ENCODE measurements at regions not wholly inside any gene's neighbourhood (a gene's known extent, or its start where the extent isn't known, plus 50 kb on each side); places are given as distances from the start of the nearest gene placed in this dataset.

- no peak for TF ChIP-seq CTCF (IDR thresholded peaks at IDR 0.05; ENCODE audit: insufficient read depth, low read depth, low read length)
- H3K27me3 ChIP-seq (ENCODE audit: control insufficient read depth, insufficient read depth, low read length): no peaks in the 10 kb centered on the region
- no peaks in the 10 kb centered on the region for H3K36me3 ChIP-seq (ENCODE audit: control insufficient read depth, insufficient read depth, low read length)
- no peak for DNase-seq (ENCODE audit: low read depth)
- ChIA-PET CTCF (no interaction called here), POLR2A (no interaction called here)
- H3K4me3 ChIP-seq (ENCODE audit: low read depth, low read length): no peak overlapping the region
Measured at GRCh38 chr12:67916266-67916970, 72.8 kb upstream of the IFNG-AS1 start.

- TF ChIP-seq CTCF (IDR thresholded peaks at IDR 0.05; ENCODE audit: insufficient read depth, low read depth, low read length): no peak
- no peaks in the 10 kb centered on the region for H3K27me3 ChIP-seq (ENCODE audit: control insufficient read depth, insufficient read depth, low read length)
- no peaks in the 10 kb centered on the region for H3K36me3 ChIP-seq (ENCODE audit: control insufficient read depth, insufficient read depth, low read length)
- H3K4me3 ChIP-seq (ENCODE audit: low read depth, low read length): no peak overlapping the region
- ChIA-PET CTCF (interaction anchor here (1.4 kb wide), 1 partner anchor 10 kb away, joined by 4 read pairs; no protein-coding TSS in a partner anchor), POLR2A (no interaction called here)
- DNase-seq (ENCODE audit: low read depth): no peak
Measured at GRCh38 chr12:67917811-67918210, 71.4 kb upstream of the IFNG-AS1 start.

GRCh38 chr12:67918441-67918840 lies 70.8 kb upstream of the IFNG-AS1 start:
- ChIA-PET CTCF (interaction anchor here (1.4 kb wide), 1 partner anchor 9 kb away, joined by 4 read pairs; no protein-coding TSS in a partner anchor), POLR2A (no interaction called here)
- Histone ChIP-seq H3K36me3 (ENCODE audit: control insufficient read depth, insufficient read depth, low read length) (no peaks in the 10 kb centered on the region), H3K27me3 (ENCODE audit: control insufficient read depth, insufficient read depth, low read length) (no peaks in the 10 kb centered on the region), H3K4me3 (ENCODE audit: low read depth, low read length) (no peak overlapping the region)
- no peak for DNase-seq (ENCODE audit: low read depth)
- TF ChIP-seq CTCF (IDR thresholded peaks at IDR 0.05; ENCODE audit: insufficient read depth, low read depth, low read length): no peak

- Histone ChIP-seq H3K27me3 (ENCODE audit: control insufficient read depth, insufficient read depth, low read length) (no peaks in the 10 kb centered on the region), H3K4me3 (ENCODE audit: low read depth, low read length) (no peak overlapping the region), H3K36me3 (ENCODE audit: control insufficient read depth, insufficient read depth, low read length) (no peaks in the 10 kb centered on the region)
- CTCF ChIA-PET: interaction anchor here (0.6 to 0.7 kb wide), 2 partner anchors 71 to 197 kb away, joined by 3 to 4 read pairs; no protein-coding TSS in a partner anchor
- DNase-seq (ENCODE audit: low read depth): no peak
- TF ChIP-seq CTCF (IDR thresholded peaks at IDR 0.05; ENCODE audit: insufficient read depth, low read depth, low read length): no peak
- POLR2A ChIA-PET: interaction anchor here (0.6 kb wide), 1 partner anchor 9 kb away, joined by 7 read pairs; no protein-coding TSS in a partner anchor
Measured at GRCh38 chr12:67919406-67919805, 69.8 kb upstream of the IFNG-AS1 start.

GRCh38 chr12:67920413-67920812 lies 68.8 kb upstream of the IFNG-AS1 start:
- Histone ChIP-seq H3K4me3 (ENCODE audit: low read depth, low read length) (no peak overlapping the region), H3K27me3 (ENCODE audit: control insufficient read depth, insufficient read depth, low read length) (no peaks in the 10 kb centered on the region), H3K36me3 (ENCODE audit: control insufficient read depth, insufficient read depth, low read length) (no peaks in the 10 kb centered on the region)
- no peak for DNase-seq (ENCODE audit: low read depth)
- TF ChIP-seq CTCF (IDR thresholded peaks at IDR 0.05; ENCODE audit: insufficient read depth, low read depth, low read length): no peak
- ChIA-PET CTCF (no interaction called here), POLR2A (no interaction called here)

All from BJ (cell line).